Neural progenitor cell (in vitro differentiated cells): ENCODE measurements at regions not wholly inside any gene's neighbourhood (a gene's known extent, or its start where the extent isn't known, plus 50 kb on each side); places are given as distances from the start of the nearest gene placed in this dataset.

Experiments used
- DNase-seq: peaks from one replicate; pipeline ENCODE4 v3.0.0-alpha.2; 2016; ENCODE audit warnings: low spot score
- H2AFZ ChIP-seq: fragments of 200-600 bp; sonication (generic); replicated peaks from 2 replicates; pipeline ENCODE4 v1.6.1; 2016; ENCODE audit warnings: antibody characterized with exemption
- H3F3A ChIP-seq: fragments of 200-600 bp; sonication (generic); 2 replicates; pipeline ENCODE4 v1.6.1; 2016; ENCODE audit warnings: antibody characterized with exemption, low read depth
- H3K27ac ChIP-seq: fragments of 200-600 bp; sonication (generic); 2 replicates; pipeline ENCODE4 v1.5.1; 2016; ENCODE audit warnings: mild to moderate bottlenecking
- H3K27me3 ChIP-seq: fragments of 200-600 bp; sonication (generic); 2 replicates; pipeline ENCODE4 v1.6.1; 2016; ENCODE audit warnings: mild to moderate bottlenecking, moderate library complexity
- H3K36me3 ChIP-seq: fragments of 200-600 bp; sonication (generic); 2 replicates; pipeline ENCODE4 v1.5.1; 2016
- H3K4me1 ChIP-seq: fragments of 200-600 bp; sonication (generic); 2 replicates; pipeline ENCODE4 v1.6.1; 2016; ENCODE audit warnings: mixed run types
- H3K4me2 ChIP-seq: fragments of 200-600 bp; sonication (generic); 2 replicates; pipeline ENCODE4 v1.6.1; 2016
- H3K4me3 ChIP-seq: fragments of 200-600 bp; sonication (generic); 2 replicates; pipeline ENCODE4 v1.5.1; 2016
- H3K79me2 ChIP-seq: fragments of 200-600 bp; sonication (generic); 2 replicates; pipeline ENCODE4 v1.6.1; 2016; ENCODE audit warnings: low read depth
- H3K9ac ChIP-seq: fragments of 200-600 bp; sonication (generic); 2 replicates; pipeline ENCODE4 v1.6.1; 2016
- H3K9me3 ChIP-seq: fragments of 200-600 bp; sonication (generic); 2 replicates; pipeline ENCODE4 v1.5.1; 2016; ENCODE audit warnings: low read depth
- H4K20me1 ChIP-seq: fragments of 200-600 bp; sonication (generic); 2 replicates; pipeline ENCODE4 v1.6.1; 2016; ENCODE audit warnings: low read depth
- H3K27ac Mint-ChIP-seq: 3 replicates; pipeline ENCODE4 v1.8.0; 2021; ENCODE audit warnings: mixed read lengths
- H3K27me3 Mint-ChIP-seq: 2 replicates; pipeline ENCODE4 v1.8.0; 2022; ENCODE audit warnings: low read depth, mild to moderate bottlenecking, inconsistent platforms, moderate library complexity, mixed read lengths; ENCODE audit not compliant: insufficient read depth
- H3K36me3 Mint-ChIP-seq: 3 replicates; pipeline ENCODE4 v1.8.0; 2021; ENCODE audit warnings: mixed read lengths
- H3K4me1 Mint-ChIP-seq: 3 replicates; pipeline ENCODE4 v1.8.0; 2021; ENCODE audit warnings: mixed read lengths
- H3K4me3 Mint-ChIP-seq: 3 replicates; pipeline ENCODE4 v1.8.0; 2021; ENCODE audit warnings: mild to moderate bottlenecking, moderate library complexity, mixed read lengths
- H3K9me3 Mint-ChIP-seq: 3 replicates; pipeline ENCODE4 v1.8.0; 2020; ENCODE audit warnings: mixed read lengths
- EZH2 ChIP-seq: fragments of 200-600 bp; sonication (generic); IDR thresholded peaks from 2 replicates; pipeline ENCODE4 v1.6.1; 2017; ENCODE audit warnings: antibody characterized with exemption, mild to moderate bottlenecking, moderate library complexity
- EZH2phosphoT487 ChIP-seq: fragments of 200-600 bp; sonication (generic); IDR thresholded peaks from 2 replicates; pipeline ENCODE4 v1.6.1; 2017; ENCODE audit warnings: antibody characterized with exemption
- TF ChIP-seq, protein P1 (sequence below): fragments of 200-600 bp; sonication (generic); IDR thresholded peaks from 2 replicates; pipeline ENCODE4 v1.5.1; 2017; ENCODE audit warnings: antibody characterized with exemption, mild to moderate bottlenecking

DNA sequence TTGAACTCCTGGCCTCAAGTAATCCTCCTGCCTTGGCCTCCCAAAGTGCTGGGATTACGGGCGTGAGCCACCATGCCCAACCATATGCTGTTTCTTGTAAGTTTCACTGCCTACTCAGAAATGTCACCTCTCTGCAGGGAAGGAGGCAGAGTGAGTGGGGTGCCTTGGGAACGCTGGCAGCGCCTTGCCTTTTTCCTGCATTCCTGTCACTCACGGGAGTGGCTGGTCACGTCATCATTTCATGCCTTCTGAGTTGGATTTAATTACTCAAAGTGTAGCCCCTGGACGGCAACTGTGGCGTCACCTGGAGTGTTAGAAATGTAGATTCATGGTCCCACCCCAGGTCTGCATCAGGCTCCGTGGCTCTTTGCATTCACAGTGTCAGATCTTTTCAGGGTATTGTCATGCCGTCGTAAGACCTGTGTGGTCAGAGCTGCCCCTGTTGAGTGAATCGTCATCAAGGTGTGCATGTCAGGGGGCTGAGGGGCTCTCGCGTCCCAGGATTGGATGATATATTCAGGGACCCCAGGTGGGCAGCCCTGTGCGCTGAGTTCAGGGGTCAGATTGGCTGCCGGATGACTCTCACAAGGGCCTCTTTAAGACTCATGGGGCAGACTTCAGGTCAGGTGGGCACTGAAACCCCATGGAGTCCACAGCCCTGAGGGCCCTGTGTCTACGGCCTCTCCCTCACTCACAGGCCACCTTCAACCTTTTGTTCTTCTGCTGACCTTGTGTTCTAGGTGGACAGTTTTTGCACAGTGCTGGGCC lies 65.9 kb upstream of the KLHL25 start:
- H3K9ac ChIP-seq = no peak overlapping the region
- no peak for TF ChIP-seq EZH2phosphoT487
- TF ChIP-seq, protein P1, sequence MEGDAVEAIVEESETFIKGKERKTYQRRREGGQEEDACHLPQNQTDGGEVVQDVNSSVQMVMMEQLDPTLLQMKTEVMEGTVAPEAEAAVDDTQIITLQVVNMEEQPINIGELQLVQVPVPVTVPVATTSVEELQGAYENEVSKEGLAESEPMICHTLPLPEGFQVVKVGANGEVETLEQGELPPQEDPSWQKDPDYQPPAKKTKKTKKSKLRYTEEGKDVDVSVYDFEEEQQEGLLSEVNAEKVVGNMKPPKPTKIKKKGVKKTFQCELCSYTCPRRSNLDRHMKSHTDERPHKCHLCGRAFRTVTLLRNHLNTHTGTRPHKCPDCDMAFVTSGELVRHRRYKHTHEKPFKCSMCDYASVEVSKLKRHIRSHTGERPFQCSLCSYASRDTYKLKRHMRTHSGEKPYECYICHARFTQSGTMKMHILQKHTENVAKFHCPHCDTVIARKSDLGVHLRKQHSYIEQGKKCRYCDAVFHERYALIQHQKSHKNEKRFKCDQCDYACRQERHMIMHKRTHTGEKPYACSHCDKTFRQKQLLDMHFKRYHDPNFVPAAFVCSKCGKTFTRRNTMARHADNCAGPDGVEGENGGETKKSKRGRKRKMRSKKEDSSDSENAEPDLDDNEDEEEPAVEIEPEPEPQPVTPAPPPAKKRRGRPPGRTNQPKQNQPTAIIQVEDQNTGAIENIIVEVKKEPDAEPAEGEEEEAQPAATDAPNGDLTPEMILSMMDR = no peak
- no peak for TF ChIP-seq EZH2
- H3K27ac ChIP-seq = no peak overlapping the region
- no peaks in the 10 kb centered on the region for H3K9me3 ChIP-seq
- no peak for DNase-seq
- H4K20me1 ChIP-seq = no peaks in the 10 kb centered on the region
- peaks cover 12% of the 10 kb centered on the region for H3K4me1 ChIP-seq
- H3K4me2 ChIP-seq = no peak overlapping the region
- H3K4me3 ChIP-seq = no peak overlapping the region
- Mint-ChIP-seq H3K4me1 (peaks cover 17% of the 10 kb centered on the region), H3K27me3 (peaks cover 12% of the 10 kb centered on the region), H3K4me3 (no peak overlapping the region), H3K36me3 (no peaks in the 10 kb centered on the region), H3K9me3 (no peaks in the 10 kb centered on the region), H3K27ac (peak overlapping the region; percentile 33)
- peaks cover 7% of the 10 kb centered on the region for H3K27me3 ChIP-seq
- H3K79me2 ChIP-seq = no peaks in the 10 kb centered on the region
- no peaks in the 10 kb centered on the region for H3K36me3 ChIP-seq
- H2AFZ ChIP-seq = no peak overlapping the region
- H3F3A ChIP-seq = no peaks in the 10 kb centered on the region

DNA sequence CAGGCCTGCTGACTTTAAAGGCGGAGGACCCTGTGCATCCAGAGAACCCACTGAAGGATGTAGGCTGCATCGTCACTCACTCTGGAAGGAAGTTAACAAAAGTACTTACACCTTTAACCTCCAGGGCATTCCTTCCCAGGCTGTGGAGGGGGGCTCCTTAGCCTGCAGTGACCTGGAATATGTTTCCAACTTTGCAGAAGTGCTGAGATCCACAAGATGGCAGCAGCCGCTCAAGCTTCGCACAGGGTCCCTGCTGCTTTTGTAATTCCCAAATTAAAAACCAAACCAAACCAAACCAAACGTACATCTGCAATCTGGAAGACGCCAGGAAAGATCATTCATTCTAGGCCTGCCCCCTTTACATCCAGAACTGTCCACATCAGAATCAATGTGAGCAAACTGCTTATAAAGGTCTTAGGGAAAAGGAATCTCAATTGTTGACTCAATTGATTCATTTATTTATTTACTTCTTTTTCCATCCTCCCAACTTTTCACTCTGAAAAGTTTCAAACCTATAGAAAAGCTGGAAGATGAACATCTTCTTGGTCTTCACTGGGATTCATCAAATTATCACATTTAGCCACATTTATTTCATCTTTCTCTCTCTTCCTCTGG lies 70.5 kb upstream of the KLHL25 start:
- Histone ChIP-seq H2AFZ (peak overlapping the region; percentile 92), H3K79me2 (no peaks in the 10 kb centered on the region)
- H3K36me3 Mint-ChIP-seq = no peaks in the 10 kb centered on the region

DNA sequence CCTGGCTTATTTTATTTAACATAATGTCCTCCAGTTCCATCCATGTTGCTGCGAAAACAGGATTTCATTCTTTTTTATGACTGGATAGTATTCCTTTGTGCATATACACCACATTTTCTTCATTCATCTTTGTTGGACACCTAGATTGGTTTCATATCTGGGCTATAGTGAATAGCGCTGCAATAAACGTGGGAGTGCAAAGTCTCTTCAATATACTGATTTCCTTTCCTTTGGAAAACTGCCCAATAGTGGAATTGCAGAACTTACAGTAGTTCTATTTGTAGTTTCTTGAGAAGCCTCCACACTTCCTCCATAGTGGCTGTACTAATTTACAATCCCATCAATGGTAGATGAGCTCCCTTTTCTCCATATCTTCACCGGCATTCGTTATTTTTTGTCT lies 72.5 kb upstream of the KLHL25 start:
- no peaks in the 10 kb centered on the region for H3K79me2 ChIP-seq
- no peaks in the 10 kb centered on the region for H3K27me3 Mint-ChIP-seq
- no peak overlapping the region for H3K9ac ChIP-seq
- H3K9me3 ChIP-seq = no peaks in the 10 kb centered on the region
- H3K36me3 ChIP-seq = no peaks in the 10 kb centered on the region
- no peak overlapping the region for H3K27ac Mint-ChIP-seq
- no peak overlapping the region for H2AFZ ChIP-seq
- H3K4me1 ChIP-seq = peaks cover 9% of the 10 kb centered on the region
- no peak overlapping the region for H3K4me2 ChIP-seq
- no peak for DNase-seq
- peaks cover 13% of the 10 kb centered on the region for H3K4me1 Mint-ChIP-seq
- no peak overlapping the region for H3K4me3 Mint-ChIP-seq
- H3K36me3 Mint-ChIP-seq = no peaks in the 10 kb centered on the region
- no peaks in the 10 kb centered on the region for H3K27me3 ChIP-seq
- no peaks in the 10 kb centered on the region for H3K9me3 Mint-ChIP-seq
- H3K27ac ChIP-seq = no peak overlapping the region
- H3F3A ChIP-seq = no peaks in the 10 kb centered on the region
- TF ChIP-seq EZH2phosphoT487 (no peak), EZH2 (no peak)
- TF ChIP-seq, protein P1 = no peak
- no peak overlapping the region for H3K4me3 ChIP-seq
- no peaks in the 10 kb centered on the region for H4K20me1 ChIP-seq

More for the DNA sequence above, 70.5 kb upstream of the KLHL25 start:
- H3K4me3 ChIP-seq = no peak overlapping the region
- TF ChIP-seq, protein P1 = peak; percentile 97
- TF ChIP-seq EZH2 = no peak
- Mint-ChIP-seq H3K9me3 (no peaks in the 10 kb centered on the region), H3K27ac (no peak overlapping the region), H3K4me1 (peaks cover 11% of the 10 kb centered on the region), H3K4me3 (no peak overlapping the region), H3K27me3 (no peaks in the 10 kb centered on the region)
- no peaks in the 10 kb centered on the region for H3K27me3 ChIP-seq
- H3K36me3 ChIP-seq = no peaks in the 10 kb centered on the region
- H3K9ac ChIP-seq = no peak overlapping the region
- peaks cover 9% of the 10 kb centered on the region for H3K4me1 ChIP-seq
- DNase-seq = peak; percentile 91
- H3F3A ChIP-seq = no peaks in the 10 kb centered on the region
- H3K4me2 ChIP-seq = no peak overlapping the region
- no peak overlapping the region for H3K27ac ChIP-seq
- H4K20me1 ChIP-seq = no peaks in the 10 kb centered on the region
- no peaks in the 10 kb centered on the region for H3K9me3 ChIP-seq
